ENCODE measurements at regions not wholly inside any gene's neighbourhood (a gene's known extent, or its start where the extent isn't known, plus 50 kb on each side); places are given as distances from the start of the nearest gene placed in this dataset.
A peak's percentile ranks its signal among the peaks of the same experiment; 100 is the strongest.
"Not testable (repeated sequence)": the region's sequence is repeated elsewhere in the genome, so short reads cannot be mapped to it uniquely, and the experiment has no call there.

DNA sequence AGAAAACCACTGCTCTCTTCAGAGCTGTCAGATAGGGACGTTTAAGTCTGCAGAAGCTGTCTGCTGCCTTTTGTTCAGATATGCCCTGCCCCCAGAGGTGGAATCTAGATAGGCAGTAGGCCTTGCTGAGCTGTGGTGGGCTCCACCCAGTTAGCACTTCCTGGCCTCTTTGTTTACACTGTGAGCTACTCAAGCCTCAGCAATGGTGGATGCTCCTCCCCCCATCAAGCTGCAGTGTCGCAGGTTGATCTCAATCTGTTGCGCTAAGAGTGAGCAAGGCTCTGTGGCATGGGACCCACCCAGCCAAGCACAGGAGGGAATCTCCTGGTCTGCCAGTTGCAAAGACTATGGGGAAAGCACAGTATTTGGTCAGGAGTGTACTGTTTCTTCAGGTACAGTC, 59.2 kb upstream of the ZNF641 start:
- not testable (repeated sequence) for DNase-seq

DNA sequence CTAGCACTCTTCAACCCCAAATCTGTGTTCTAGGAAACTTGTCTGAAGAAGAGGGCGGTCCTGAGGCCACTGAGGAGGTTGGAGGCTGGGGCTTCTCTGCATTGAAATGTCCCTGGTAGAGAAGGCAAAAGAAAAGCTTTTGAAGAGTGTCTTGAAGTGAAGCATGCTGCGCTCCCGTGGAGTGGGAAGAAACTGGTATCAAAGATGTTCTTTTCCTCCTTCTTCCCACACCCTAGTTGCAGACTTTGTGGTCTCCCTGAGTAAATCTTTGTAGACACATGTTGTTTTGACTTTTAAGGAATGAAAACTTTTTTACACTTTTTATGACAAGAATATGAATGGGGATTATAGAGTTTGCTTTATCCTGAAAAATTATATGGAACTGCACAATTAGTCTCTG, 59.0 kb upstream of the ANP32D start:
- no peak for DNase-seq

DNA sequence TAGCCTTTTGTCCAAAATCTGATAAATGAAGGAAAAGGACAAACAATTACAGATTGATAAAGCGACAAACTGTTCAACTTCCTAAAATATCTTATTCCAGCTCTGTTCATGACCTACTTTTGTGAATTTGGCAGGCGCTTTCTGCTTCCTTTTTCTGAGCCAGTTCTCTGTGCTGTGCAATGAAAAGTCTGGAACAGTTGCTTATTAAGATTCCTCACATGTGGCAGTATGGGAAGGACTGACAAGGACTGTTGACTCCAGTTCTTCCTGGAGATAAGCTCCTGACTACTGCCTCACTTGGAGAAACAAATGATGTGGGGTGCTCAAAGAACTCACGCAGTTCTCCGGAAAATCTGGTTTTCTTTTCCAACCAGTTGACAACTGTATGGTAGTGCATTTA, 58.3 kb upstream of the ANP32D start:
- no peak for DNase-seq

DNA sequence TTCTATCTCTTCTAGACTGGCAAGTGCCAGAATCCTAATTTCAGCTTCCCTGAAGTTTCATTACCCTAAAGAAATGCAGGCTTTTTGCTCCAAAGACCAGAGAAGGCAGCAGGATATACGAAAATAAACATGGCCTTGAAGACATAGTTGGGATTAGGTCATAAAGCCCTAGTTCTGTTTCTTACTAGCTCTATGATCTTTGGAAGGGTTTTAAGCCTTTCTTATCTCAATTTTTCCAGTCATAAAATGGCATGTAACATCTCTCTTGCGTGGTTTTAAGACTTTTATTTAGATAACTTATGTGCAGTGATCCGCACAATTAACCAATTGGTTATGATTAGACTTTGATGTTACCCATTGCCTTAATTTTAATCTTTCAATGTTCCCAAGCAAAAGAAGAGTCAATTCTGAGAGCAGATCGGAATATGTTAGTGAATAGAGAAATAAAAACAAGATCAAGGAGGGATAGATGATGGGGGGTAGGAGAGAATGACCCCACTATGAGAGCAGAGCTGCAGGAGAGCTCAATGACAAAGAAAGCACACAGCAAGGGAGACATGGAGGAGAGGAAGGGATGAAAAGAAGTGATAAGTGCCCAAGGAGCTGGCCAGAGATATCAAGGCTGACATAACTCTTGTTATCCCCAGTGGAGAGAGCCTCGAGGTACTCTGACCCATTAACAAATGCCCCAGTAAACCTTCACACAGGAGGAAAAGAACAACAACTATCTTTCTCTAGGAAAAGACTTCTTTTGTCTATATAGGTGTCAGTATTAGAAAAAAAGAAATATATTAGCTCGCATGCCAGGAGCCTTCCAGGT, 53.0 kb upstream of the ANP32D start:
- no peak for DNase-seq

DNA sequence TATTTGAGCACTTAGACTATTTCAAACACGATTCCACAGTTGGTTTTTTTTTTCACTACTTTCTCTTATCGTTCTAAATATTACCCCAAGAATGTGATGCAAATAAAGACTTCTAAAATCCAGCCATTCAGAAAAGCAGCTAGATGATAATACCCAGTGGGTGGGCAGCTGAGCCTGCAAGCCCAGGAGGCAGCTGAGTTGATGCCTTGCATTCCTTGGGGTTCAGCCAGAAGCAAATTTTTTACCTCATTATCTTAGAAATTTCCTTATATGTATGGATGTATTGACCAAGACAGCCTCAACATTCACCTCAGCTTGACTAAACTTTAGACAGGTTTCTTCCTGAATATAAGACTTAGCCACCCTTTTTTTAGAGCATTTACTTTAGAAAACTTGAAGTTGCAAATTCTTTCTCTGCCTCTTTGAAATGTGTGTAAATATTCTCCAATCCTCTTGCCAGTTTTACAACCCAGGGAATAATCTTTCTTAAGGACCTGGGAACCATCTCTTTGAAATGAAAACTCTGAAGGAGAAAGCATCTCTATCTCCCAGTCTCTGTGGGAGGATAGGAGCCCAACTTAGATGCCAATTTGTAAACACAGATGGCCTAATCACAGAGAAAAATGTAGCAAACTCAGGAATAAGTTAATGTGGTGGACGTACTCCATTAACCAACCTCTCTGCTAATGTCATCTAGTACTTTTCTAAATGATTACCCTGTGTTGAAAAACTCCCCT, 52.2 kb upstream of the ANP32D start:
- DNase-seq, result no peak

GRCh38 chr12:48422060-48422459, 50.3 kb upstream of the ANP32D start:
- DNase-seq, result peak; percentile 69
